HUES64 (cell line): ENCODE measurements at regions not wholly inside any gene's neighbourhood (a gene's known extent, or its start where the extent isn't known, plus 50 kb on each side); places are given as distances from the start of the nearest gene placed in this dataset.
"Not testable (repeated sequence)": the region's sequence is repeated elsewhere in the genome, so short reads cannot be mapped to it uniquely, and the experiment has no call there.

ENCODE experiments used
- H3K27ac ChIP-seq: 2 replicates; pipeline ENCODE4 v1.7.0; 2013; ENCODE audit warnings: low read depth, low read length, inconsistent platforms
- H3K27me3 ChIP-seq: 2 replicates; pipeline ENCODE4 v1.6.1; 2013; ENCODE audit warnings: mild to moderate bottlenecking, low read length; ENCODE audit not compliant: insufficient read depth
- H3K36me3 ChIP-seq: 2 replicates; pipeline ENCODE4 v1.6.1; 2013; ENCODE audit warnings: mild to moderate bottlenecking, low read length; ENCODE audit not compliant: insufficient read depth
- H3K4me1 ChIP-seq: 2 replicates; pipeline ENCODE4 v1.6.1; 2013; ENCODE audit warnings: mild to moderate bottlenecking, low read length, moderate library complexity; ENCODE audit not compliant: insufficient read depth
- H3K4me3 ChIP-seq: 2 replicates; pipeline ENCODE4 v1.5.1; 2013; ENCODE audit warnings: mild to moderate bottlenecking, low read length, moderate library complexity
- H3K9ac ChIP-seq: 2 replicates; pipeline ENCODE4 v1.6.1; 2013; ENCODE audit warnings: mild to moderate bottlenecking, low read depth, low read length
- H3K9me3 ChIP-seq: 2 replicates; pipeline ENCODE4 v1.6.1; 2013; ENCODE audit warnings: low read depth, low read length; ENCODE audit not compliant: insufficient read depth
- WGBS: fragments of 150-250, 120-280 bp; methylation state at CpG from one replicate; pipeline ENCODE4 v1.1.7; 2013; ENCODE audit warnings: missing lambda C conversion rate; 5-methylcytosine and 5-hydroxymethylcytosine counted together

DNA sequence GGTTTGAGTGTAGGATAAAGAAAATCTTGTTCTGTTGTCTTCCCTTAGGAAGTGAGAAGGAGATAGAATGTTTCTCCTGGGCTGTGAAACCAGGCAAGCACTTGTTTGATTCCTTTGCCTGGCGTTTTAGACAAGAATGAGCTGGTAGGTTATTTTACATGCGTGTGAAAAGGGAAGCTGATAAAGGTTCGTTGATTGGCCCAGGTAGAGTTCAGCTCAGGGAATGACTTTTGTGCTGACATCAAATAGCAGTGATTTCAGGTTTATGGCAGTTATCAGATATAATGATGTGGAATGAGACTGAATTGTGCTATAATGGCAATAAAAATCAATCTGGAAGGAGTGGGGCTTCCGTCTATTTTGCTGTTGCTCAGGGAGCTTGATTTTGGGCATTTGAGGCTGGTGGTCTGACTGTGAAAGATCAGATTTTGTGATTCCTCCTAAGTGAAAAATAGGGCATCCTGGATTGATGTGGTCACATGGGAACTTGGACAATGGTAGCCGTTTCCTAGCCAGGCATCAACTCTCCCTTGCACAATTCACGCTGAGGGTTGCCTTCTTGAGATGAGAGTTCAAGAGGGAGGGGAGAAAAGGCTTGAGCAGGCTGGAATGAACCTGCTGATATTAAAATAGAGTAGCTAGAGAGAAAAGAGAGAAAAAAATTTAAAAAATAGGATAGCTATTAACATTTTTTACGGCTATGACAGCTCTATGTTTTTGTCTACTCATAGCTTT, 388.9 kb downstream of the EDEM1 start:
- Histone ChIP-seq H3K36me3 (no peaks in the 10 kb centered on the region), H3K4me1 (no peaks in the 10 kb centered on the region), H3K27ac (no peak overlapping the region), H3K4me3 (no peak overlapping the region), H3K9ac (no peak overlapping the region), H3K9me3 (no peaks in the 10 kb centered on the region), H3K27me3 (no peaks in the 10 kb centered on the region)
- WGBS, result 90% methylated on average over 6 of the region's 7 CpGs

DNA sequence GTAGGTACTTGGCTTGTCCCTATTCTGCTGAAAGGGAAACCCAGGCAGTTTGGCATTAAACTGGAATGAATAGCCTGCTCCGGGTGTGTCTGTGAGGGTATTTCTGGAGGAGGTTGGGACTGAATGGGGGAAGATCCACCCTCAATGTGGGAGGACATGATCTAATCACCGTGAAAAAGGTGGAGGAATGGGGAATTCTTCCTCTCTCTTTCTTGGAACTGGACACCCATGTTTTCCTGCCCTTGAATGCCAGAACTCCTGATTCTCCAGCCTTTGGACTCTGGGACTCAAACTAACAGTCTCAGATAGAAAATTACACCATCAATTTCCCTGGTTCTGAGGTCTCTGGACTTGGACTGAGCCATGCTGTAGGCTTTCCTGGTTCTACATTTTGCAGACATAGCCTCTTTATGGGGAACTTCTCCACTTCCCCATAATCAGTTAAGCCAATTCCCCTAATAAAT, 391.7 kb downstream of the EDEM1 start:
- no peak overlapping the region for H3K9ac ChIP-seq
- WGBS, result 92% methylated on average over 2 of the region's 2 CpGs
- H3K27me3 ChIP-seq, result no peaks in the 10 kb centered on the region
- no peak overlapping the region for H3K4me3 ChIP-seq
- peaks cover 5% of the 10 kb centered on the region; the same call in 1 of the 2 replicates for H3K4me1 ChIP-seq
- H3K27ac ChIP-seq, result no peak overlapping the region
- no peaks in the 10 kb centered on the region for H3K9me3 ChIP-seq
- no peaks in the 10 kb centered on the region for H3K36me3 ChIP-seq

DNA sequence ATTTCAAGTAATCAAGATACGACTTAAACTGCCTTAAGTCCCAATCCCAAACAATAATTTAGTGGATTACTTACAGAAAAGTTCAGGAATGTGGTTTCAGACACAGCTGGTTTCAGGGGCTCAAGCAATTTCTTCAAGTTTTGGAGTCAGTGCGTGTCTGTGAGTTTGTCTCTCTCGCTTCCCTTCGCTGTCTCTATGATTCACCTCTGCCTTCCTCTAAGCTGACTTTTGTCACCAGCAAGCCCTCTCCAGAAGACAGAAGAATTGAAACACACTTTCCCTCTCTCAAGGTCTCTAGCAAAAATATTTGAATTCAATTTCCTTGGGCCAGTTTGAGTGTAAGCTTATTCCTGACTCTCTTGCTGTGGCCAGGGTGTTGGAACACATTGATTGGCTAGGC, 392.4 kb downstream of the EDEM1 start:
- H3K27me3 ChIP-seq, result no peaks in the 10 kb centered on the region
- WGBS, result 97% methylated on average over 4 of the region's 4 CpGs
- no peak overlapping the region for H3K9ac ChIP-seq
- no peaks in the 10 kb centered on the region for H3K36me3 ChIP-seq
- peaks cover 5% of the 10 kb centered on the region; the same call in 1 of the 2 replicates for H3K4me1 ChIP-seq
- no peak overlapping the region for H3K27ac ChIP-seq
- no peaks in the 10 kb centered on the region for H3K9me3 ChIP-seq
- no peak overlapping the region for H3K4me3 ChIP-seq

DNA sequence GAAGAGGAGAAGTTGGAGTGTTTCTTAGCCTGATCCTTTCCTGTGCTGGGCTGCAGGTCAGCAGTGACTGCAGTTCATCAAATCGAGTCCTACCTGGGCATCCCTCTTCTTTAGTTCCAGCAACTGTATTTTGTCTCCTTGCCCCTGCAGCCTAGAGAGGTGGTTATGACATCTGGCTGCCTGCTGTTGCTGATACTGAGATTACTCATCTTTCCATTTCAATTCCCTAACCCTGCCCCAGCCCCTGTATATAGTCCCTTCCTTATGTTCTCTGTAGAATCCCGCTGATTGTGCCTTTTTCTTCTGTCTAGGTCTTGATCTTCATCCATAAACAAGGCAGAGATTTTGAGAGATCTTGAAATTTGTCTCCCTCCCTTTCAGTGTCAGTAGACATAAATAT, 393.3 kb downstream of the EDEM1 start:
- no peak overlapping the region for H3K9ac ChIP-seq
- no peak overlapping the region for H3K4me3 ChIP-seq
- H3K36me3 ChIP-seq, result no peaks in the 10 kb centered on the region
- H3K4me1 ChIP-seq, result peaks cover 5% of the 10 kb centered on the region; the same call in 1 of the 2 replicates
- H3K9me3 ChIP-seq, result no peaks in the 10 kb centered on the region
- H3K27ac ChIP-seq, result no peak overlapping the region
- WGBS, result 91% methylated on average over 2 of the region's 2 CpGs
- H3K27me3 ChIP-seq, result no peaks in the 10 kb centered on the region

DNA sequence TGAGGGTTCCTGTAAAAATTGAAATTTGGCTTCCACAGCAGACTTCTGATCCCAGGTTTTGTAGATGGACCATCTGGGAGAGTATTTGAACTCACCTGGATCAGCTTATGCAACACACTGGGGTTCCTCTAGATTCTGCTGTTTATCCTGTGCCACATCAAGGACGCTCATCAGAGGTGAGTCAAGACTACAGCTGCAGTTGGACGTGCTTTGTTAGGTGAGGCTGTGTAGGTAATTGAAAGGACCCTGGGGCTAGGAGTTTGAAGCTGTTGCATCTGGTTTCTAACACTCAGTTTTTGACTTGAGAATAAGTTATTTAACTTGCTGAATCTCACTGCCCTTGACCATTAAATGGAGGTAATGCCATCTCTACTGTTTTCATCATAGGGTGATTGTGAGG, 394.2 kb downstream of the EDEM1 start:
- Histone ChIP-seq H3K27ac (no peak overlapping the region), H3K4me1 (peaks cover 5% of the 10 kb centered on the region; the same call in 1 of the 2 replicates), H3K4me3 (no peak overlapping the region), H3K36me3 (no peaks in the 10 kb centered on the region), H3K9me3 (no peaks in the 10 kb centered on the region), H3K27me3 (no peaks in the 10 kb centered on the region), H3K9ac (no peak overlapping the region)
- 83% methylated on average over 2 of the region's 2 CpGs for WGBS

DNA sequence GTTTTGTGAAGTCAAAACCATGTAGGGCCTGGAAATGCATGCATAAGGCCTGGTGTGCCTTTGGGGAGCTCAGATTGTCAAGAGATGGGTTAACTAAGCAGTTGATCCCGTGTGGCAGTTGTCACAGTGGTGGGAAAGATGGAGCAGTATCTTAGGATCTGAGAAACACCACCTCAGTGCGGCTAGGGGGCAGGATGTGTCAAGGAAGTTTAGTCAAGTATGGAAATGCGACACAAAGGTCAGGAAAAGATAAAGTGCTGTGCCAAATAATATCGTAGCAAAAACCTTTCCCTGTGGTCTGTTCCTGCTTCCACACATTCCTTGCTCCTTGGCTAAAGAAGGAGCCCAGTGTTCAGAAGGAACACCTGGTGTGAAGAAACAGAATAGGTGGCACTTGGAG, 396.4 kb downstream of the EDEM1 start:
- H3K9ac ChIP-seq, result no peak overlapping the region
- no peaks in the 10 kb centered on the region for H3K36me3 ChIP-seq
- H3K4me1 ChIP-seq, result peaks cover 5% of the 10 kb centered on the region; the same call in 1 of the 2 replicates
- H3K27me3 ChIP-seq, result no peaks in the 10 kb centered on the region
- H3K27ac ChIP-seq, result no peak overlapping the region
- no peaks in the 10 kb centered on the region for H3K9me3 ChIP-seq
- WGBS, result 82% methylated on average over 4 of the region's 4 CpGs
- no peak overlapping the region for H3K4me3 ChIP-seq

DNA sequence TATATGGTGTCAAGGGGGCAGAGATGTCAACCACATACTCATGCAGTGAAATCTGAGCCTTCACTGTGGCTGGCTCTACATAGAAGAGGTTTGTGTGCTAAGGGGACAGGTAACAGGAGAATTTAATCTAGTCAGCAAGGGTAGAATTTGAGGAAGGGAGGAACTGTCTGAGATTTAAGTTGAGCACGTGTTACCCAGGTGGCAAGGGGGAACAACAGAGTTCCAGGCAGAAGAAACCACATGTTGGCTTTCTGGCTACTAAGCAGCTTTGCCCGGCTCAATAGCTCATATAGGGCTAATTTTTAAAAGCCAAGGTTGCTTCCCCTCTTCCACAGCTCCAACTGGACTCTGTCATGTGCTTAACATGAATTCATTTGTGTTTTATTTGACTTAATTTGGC, 397.6 kb downstream of the EDEM1 start:
- 78% methylated on average over 2 of the region's 2 CpGs for WGBS
- peaks cover 5% of the 10 kb centered on the region; the same call in 1 of the 2 replicates for H3K4me1 ChIP-seq
- no peak overlapping the region for H3K4me3 ChIP-seq
- no peaks in the 10 kb centered on the region for H3K9me3 ChIP-seq
- no peak overlapping the region for H3K9ac ChIP-seq
- H3K27me3 ChIP-seq, result no peaks in the 10 kb centered on the region
- H3K27ac ChIP-seq, result no peak overlapping the region
- H3K36me3 ChIP-seq, result no peaks in the 10 kb centered on the region

DNA sequence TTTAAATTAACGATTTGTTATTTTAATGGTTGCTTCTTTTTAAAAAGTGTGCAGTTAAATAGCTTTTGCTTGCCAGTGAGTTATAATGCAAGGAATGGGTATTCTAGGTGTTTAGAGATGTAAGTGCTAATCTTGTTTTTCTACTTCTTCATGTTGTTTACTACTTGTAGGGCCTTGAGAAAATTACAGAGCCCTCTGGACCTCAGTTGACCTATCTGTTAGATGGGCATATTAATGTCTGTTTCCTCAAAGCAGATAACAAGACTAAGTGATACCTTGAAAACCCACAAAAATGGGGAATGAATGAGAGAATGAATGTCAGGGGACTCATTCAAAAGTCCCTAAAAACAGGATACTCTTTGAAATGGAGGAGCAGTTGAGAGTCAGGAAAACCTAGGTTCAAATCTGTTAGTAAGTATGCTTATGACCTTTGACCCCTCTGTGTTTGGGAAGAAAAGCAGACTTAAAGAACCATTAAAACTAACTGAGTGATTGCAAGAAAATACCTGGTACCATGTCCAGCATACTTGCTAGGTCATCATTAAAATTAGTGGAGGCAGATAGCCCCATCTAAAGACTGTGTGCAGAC, 419.5 kb downstream of the EDEM1 start:
- Histone ChIP-seq H3K27ac (no peak overlapping the region), H3K4me3 (no peak overlapping the region), H3K4me1 (no peaks in the 10 kb centered on the region), H3K9ac (no peak overlapping the region), H3K36me3 (no peaks in the 10 kb centered on the region), H3K27me3 (no peaks in the 10 kb centered on the region), H3K9me3 (peaks cover 6% of the 10 kb centered on the region; the same call in 1 of the 2 replicates)
- 93% methylated on average over 1 of the region's 1 CpG for WGBS

DNA sequence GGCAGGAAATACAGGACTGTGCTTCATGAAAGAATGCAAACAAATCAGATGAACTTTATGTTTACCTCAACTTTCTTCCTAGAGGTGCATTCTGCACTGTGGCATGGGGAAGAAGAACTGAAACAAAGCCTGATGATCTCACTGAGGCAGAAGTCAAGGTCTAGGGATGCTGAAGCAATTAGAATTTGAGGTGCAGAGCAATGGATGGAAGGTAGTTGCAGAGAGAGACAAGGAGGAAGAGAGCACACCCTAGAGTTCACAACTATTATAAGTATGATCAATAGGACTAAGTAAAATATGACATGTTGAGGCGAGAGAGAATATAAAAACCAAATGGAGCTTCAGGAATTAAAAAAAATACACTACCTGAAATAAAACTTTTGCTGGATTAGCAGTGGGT, 420.1 kb downstream of the EDEM1 start:
- H3K9ac ChIP-seq, result no peak overlapping the region
- WGBS, result no CpG with 5 or more reads among the region's 1 CpG
- no peaks in the 10 kb centered on the region for H3K27me3 ChIP-seq

DNA sequence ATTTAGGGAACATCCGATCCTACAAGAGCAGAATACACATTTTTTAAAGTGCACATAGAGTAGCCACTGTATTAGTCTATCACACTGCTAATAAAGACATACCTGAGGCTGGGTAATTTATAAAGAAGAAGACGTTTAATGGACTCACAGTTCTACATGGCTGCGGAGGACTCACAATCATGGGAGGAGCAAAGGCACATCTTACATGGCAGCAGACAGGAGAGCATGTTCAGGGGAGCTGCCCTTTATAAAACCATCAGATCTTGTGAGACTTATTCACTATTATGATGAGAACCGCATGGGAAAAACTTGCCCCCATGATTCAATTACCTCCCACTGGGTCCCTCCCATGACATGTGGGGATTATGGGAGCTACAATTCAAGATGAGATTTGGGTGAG, 421.5 kb downstream of the EDEM1 start:
- H3K9me3 ChIP-seq, H3K27ac ChIP-seq, H3K4me3 ChIP-seq, H3K4me1 ChIP-seq, H3K36me3 ChIP-seq, H3K27me3 ChIP-seq, H3K9ac ChIP-seq: not testable (repeated sequence)
- 92% methylated on average over 2 of the region's 4 CpGs for WGBS

More for the DNA sequence above, 420.1 kb downstream of the EDEM1 start:
- 0 out of 2 replicates have a peak, but pooled peaks cover 2% of the 10 kb centered on the region for H3K9me3 ChIP-seq
- H3K4me1 ChIP-seq, result no peaks in the 10 kb centered on the region
- no peaks in the 10 kb centered on the region for H3K36me3 ChIP-seq
- no peak overlapping the region for H3K27ac ChIP-seq
- H3K4me3 ChIP-seq, result no peak overlapping the region

DNA sequence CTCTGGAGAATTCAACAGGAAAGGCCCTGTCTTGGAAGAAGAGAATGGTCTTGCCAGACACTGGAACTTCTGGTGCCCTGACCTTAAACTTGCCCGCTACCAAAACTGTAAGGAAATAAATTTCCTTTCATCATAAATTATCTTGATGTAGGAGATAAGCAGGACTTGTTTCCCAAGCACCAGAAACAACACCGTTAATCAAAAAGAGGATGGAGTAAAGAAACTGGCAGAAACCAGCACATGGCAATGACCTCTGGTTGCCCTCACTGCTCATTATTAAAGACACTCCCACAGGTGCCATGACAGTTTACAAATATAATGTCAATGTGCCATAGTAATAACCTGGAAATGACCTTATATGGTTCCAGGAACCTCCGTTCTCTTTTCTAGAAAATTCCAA, 426.1 kb downstream of the EDEM1 start:
- Histone ChIP-seq H3K4me3 (no peak overlapping the region), H3K36me3 (no peaks in the 10 kb centered on the region), H3K9ac (no peak overlapping the region), H3K27ac (no peak overlapping the region), H3K27me3 (no peaks in the 10 kb centered on the region), H3K4me1 (no peaks in the 10 kb centered on the region), H3K9me3 (no peaks in the 10 kb centered on the region)
- whole genome bisulfite sequencing, result 91% methylated on average over 2 of the region's 3 CpGs
